ENCODE measurements at regions not wholly inside any gene's neighbourhood (a gene's known extent, or its start where the extent isn't known, plus 50 kb on each side); places are given as distances from the start of the nearest gene placed in this dataset.

GRCh38 chr12:42807766-42808165, 218.2 kb upstream of the PRICKLE1 start:
- no peak for TF ChIP-seq CTCF (IDR thresholded peaks at IDR 0.05 in 4 of 5, conservative IDR thresholded peaks at IDR 0.05 in 1 of 5)
- no peak for TF ChIP-seq POLR2A (IDR thresholded peaks at IDR 0.05)
- Histone ChIP-seq H3K36me3 (no peaks in the 10 kb centered on the region), H3K4me3 (no peak overlapping the region), H3K9me3 (no peaks in the 10 kb centered on the region), H3K4me1 (no peaks in the 10 kb centered on the region), H3K27ac (no peak overlapping the region), H3K27me3 (no peaks in the 10 kb centered on the region)
- ATAC-seq, result no peak
- intact Hi-C loops (cut with DNase I; ENCODE audit: low total_unique reads) (no loop called here), in situ Hi-C loops (cut with MboI; ENCODE audit: low sequenced_read_pairs in 4 of 4) (no loop called here)
- DNase-seq, result no peak

- ATAC-seq, result no peak
- H3K9me3 ChIP-seq, result no peaks in the 10 kb centered on the region
- in situ Hi-C loops (cut with MboI; ENCODE audit: low sequenced_read_pairs in 4 of 4), result no loop called here
These were observed 217.7 kb upstream of the PRICKLE1 start for GRCh38 chr12:42807251-42807650.

GRCh38 chr12:42804928-42805327, 215.4 kb upstream of the PRICKLE1 start:
- Histone ChIP-seq H3K36me3 (no peaks in the 10 kb centered on the region), H3K4me1 (no peaks in the 10 kb centered on the region), H3K4me3 (no peak overlapping the region), H3K27me3 (no peaks in the 10 kb centered on the region), H3K9me3 (no peaks in the 10 kb centered on the region), H3K27ac (no peak overlapping the region)
- in situ Hi-C loops (cut with MboI; ENCODE audit: low sequenced_read_pairs in 4 of 4), result no loop called here
- intact Hi-C loops (cut with DNase I; ENCODE audit: low total_unique reads), result no loop called here
- ATAC-seq (no peak), DNase-seq (no peak)
- TF ChIP-seq POLR2A (IDR thresholded peaks at IDR 0.05) (no peak), CTCF (IDR thresholded peaks at IDR 0.05 in 4 of 5, conservative IDR thresholded peaks at IDR 0.05 in 1 of 5) (no peak)

More at GRCh38 chr12:42807251-42807650, 217.7 kb upstream of the PRICKLE1 start:
- H3K27me3 ChIP-seq, result no peaks in the 10 kb centered on the region
- no peak overlapping the region for H3K27ac ChIP-seq
- TF ChIP-seq CTCF (IDR thresholded peaks at IDR 0.05 in 4 of 5, conservative IDR thresholded peaks at IDR 0.05 in 1 of 5), result no peak
- no peak for TF ChIP-seq POLR2A (IDR thresholded peaks at IDR 0.05)
- no peak overlapping the region for H3K4me3 ChIP-seq
- H3K4me1 ChIP-seq, result no peaks in the 10 kb centered on the region
- no peaks in the 10 kb centered on the region for H3K36me3 ChIP-seq
- intact Hi-C loops (cut with DNase I; ENCODE audit: low total_unique reads), result no loop called here
- no peak for DNase-seq

- H3K27me3 ChIP-seq, result no peaks in the 10 kb centered on the region
- H3K9me3 ChIP-seq, result no peaks in the 10 kb centered on the region
- intact Hi-C loops (cut with DNase I; ENCODE audit: low total_unique reads) (no loop called here), in situ Hi-C loops (cut with MboI; ENCODE audit: low sequenced_read_pairs in 4 of 4) (no loop called here)
- H3K36me3 ChIP-seq, result no peaks in the 10 kb centered on the region
- TF ChIP-seq POLR2A (IDR thresholded peaks at IDR 0.05) (no peak), CTCF (IDR thresholded peaks at IDR 0.05 in 4 of 5, conservative IDR thresholded peaks at IDR 0.05 in 1 of 5) (no peak)
- H3K4me3 ChIP-seq, result no peak overlapping the region
- ATAC-seq, result no peak
- H3K4me1 ChIP-seq, result no peaks in the 10 kb centered on the region
- H3K27ac ChIP-seq, result no peak overlapping the region
- no peak for DNase-seq
These were observed 213.2 kb upstream of the PRICKLE1 start for GRCh38 chr12:42802785-42803189.

GRCh38 chr12:42801271-42801670, 211.7 kb upstream of the PRICKLE1 start:
- H3K27ac ChIP-seq, result no peak overlapping the region
- H3K36me3 ChIP-seq, result no peaks in the 10 kb centered on the region
- TF ChIP-seq CTCF (IDR thresholded peaks at IDR 0.05 in 4 of 5, conservative IDR thresholded peaks at IDR 0.05 in 1 of 5) (no peak), POLR2A (IDR thresholded peaks at IDR 0.05) (no peak)
- DNase-seq (no peak), ATAC-seq (no peak)
- in situ Hi-C loops (cut with MboI; ENCODE audit: low sequenced_read_pairs in 4 of 4), result no loop called here
- no peaks in the 10 kb centered on the region for H3K9me3 ChIP-seq
- no peak overlapping the region for H3K4me3 ChIP-seq
- no peaks in the 10 kb centered on the region for H3K27me3 ChIP-seq
- H3K4me1 ChIP-seq, result no peaks in the 10 kb centered on the region
- intact Hi-C loops (cut with DNase I; ENCODE audit: low total_unique reads), result no loop called here
